ENCODE measurements at regions not wholly inside any gene's neighbourhood (a gene's known extent, or its start where the extent isn't known, plus 50 kb on each side); places are given as distances from the start of the nearest gene placed in this dataset.

GRCh38 chr1:94757931-94758330, 62.2 kb upstream of the SLC44A3 start:
- TF ChIP-seq POLR2A (IDR thresholded peaks at IDR 0.05) (no peak), CTCF (IDR thresholded peaks at IDR 0.05 in 8 of 11, conservative IDR thresholded peaks at IDR 0.05 in 3 of 11) (no peak)

All from spleen (tissue), 7 donors.